Caco-2 (cell line): ENCODE measurements at regions not wholly inside any gene's neighbourhood (a gene's known extent, or its start where the extent isn't known, plus 50 kb on each side); places are given as distances from the start of the nearest gene placed in this dataset.

Experiments
- BruUV-seq: library from RNA; stranded (reverse); fragments of 400-500 nt; replicated peaks from 2 replicates; lab custom pipeline; 2021; lab: Mats Ljungman, UMichigan
- CTCF ChIA-PET: fragments of 300-600 bp; sonication (Branson Sonifier 250); formaldehyde crosslinking; loops from one replicate; lab custom pipeline; 2022; ENCODE audit warnings: antibody characterized with exemption; lab: Charles Lee
- POLR2A ChIA-PET: fragments of 300-600 bp; sonication (Branson Sonifier 250); formaldehyde crosslinking; loops from one replicate; lab custom pipeline; 2022; ENCODE audit warnings: antibody characterized with exemption; lab: Charles Lee
- DNase-seq, 2 experiments: peaks; one replicate each; pipeline versions ENCODE4 v3.0.0 to v3.0.0-alpha.2; 2020 to 2022
- H3K27me3 ChIP-seq: replicated peaks from 2 replicates; pipeline ENCODE4 v1.6.0; 2011; ENCODE audit warnings: low read length; ENCODE audit not compliant: control insufficient read depth, insufficient read depth
- H3K36me3 ChIP-seq: 2 replicates; pipeline ENCODE4 v1.5.1; 2011; ENCODE audit warnings: low read length; ENCODE audit not compliant: control insufficient read depth, insufficient read depth
- H3K4me1 ChIP-seq: fragments of 250-450 bp; sonication (Bioruptor Pico); 2 replicates; pipeline ENCODE4 v1.5.1; 2020; ENCODE audit warnings: mild to moderate bottlenecking
- H3K4me3 ChIP-seq: 2 replicates; pipeline ENCODE4 v1.5.1; 2011; ENCODE audit warnings: low read depth, mild to moderate bottlenecking, control low read depth, low read length
- H3K9me3 ChIP-seq: fragments of 250-450 bp; sonication (Bioruptor Pico); 2 replicates; pipeline ENCODE4 v1.5.1; 2020; ENCODE audit warnings: mild to moderate bottlenecking, moderate library complexity
- H3K27ac Mint-ChIP-seq: one replicate; pipeline ENCODE4 v1.8.0; 2022; ENCODE audit warnings: mixed read lengths; ENCODE audit not compliant: unreplicated experiment
- H3K27me3 Mint-ChIP-seq: one replicate; pipeline ENCODE4 v1.8.0; 2022; ENCODE audit warnings: mixed read lengths; ENCODE audit not compliant: insufficient read depth, unreplicated experiment
- H3K36me3 Mint-ChIP-seq: one replicate; pipeline ENCODE4 v1.8.0; 2022; ENCODE audit warnings: mild to moderate bottlenecking, mixed read lengths; ENCODE audit not compliant: insufficient read depth, unreplicated experiment
- H3K4me1 Mint-ChIP-seq: one replicate; pipeline ENCODE4 v1.8.0; 2022; ENCODE audit warnings: low read depth, mixed read lengths; ENCODE audit not compliant: unreplicated experiment
- H3K4me3 Mint-ChIP-seq: one replicate; pipeline ENCODE4 v1.8.0; 2022; ENCODE audit warnings: mild to moderate bottlenecking, moderate library complexity, mixed read lengths; ENCODE audit not compliant: unreplicated experiment
- H3K9me3 Mint-ChIP-seq: one replicate; pipeline ENCODE4 v1.8.0; 2022; ENCODE audit warnings: mixed read lengths; ENCODE audit not compliant: unreplicated experiment
- intact Hi-C: fragments of 100-400 bp; cut with micrococcal nuclease; formaldehyde crosslinking; loops from one replicate; pipeline ENCODE4 v1.10.0; 2022; ENCODE audit not compliant: unreplicated experiment
- TF ChIP-seq, protein P1 (sequence below), 2 experiments: fragments of 200-600 bp in 1 of 2; IDR thresholded peaks; 1 replicate in 1 of 2; 2 replicates in 1 of 2; pipeline versions ENCODE4 v1.5.1 to v1.8.0; 2011 to 2022; ENCODE audit warnings: antibody characterized with exemption in 1 of 2, control low read depth in 1 of 2, inconsistent platforms in 1 of 2, low read depth in 1 of 2, low read length in 1 of 2, mild to moderate bottlenecking in 1 of 2, moderate library complexity in 1 of 2; ENCODE audit not compliant: insufficient read depth in 1 of 2, severe bottlenecking in 1 of 2, unreplicated experiment in 1 of 2

DNA sequence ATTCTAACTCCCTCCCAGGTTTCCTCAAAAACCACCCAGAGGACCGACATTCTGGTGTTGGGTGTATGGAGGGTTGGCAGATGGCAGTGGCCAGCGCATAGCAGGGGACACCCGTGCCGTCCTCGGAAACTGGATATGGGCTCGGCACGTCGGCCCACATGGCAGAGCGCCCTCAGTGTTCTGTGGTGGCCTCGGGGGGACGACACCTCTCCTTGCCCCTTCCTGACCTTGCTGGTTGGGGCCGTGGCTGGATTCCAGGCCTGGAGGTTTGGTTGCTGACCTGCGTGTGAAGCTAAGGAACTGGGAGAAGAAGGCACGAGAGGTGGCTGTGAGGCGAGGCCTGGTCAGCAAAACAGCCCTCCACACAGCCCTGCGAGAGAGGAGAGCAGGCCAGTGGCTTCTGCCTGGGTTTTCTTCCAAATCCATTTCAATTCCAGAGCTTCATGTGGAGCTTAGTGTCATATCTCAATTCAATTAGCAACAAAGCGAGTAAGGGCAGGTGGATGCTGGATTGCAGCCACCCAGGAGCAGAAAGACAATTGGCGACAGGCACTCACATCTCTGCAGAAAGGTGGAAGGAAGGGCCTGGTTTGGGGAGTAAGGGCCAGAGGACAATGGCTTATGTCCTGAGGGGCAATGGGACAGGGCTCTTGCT, 478.4 kb downstream of the BRD1 start:
- intact Hi-C loops, result no loop called here
- Mint-ChIP-seq H3K4me1 (no peaks in the 10 kb centered on the region), H3K27ac (no peak overlapping the region), H3K4me3 (no peak overlapping the region), H3K9me3 (no peaks in the 10 kb centered on the region), H3K27me3 (peaks cover 37% of the 10 kb centered on the region), H3K36me3 (no peaks in the 10 kb centered on the region)
- TF ChIP-seq, protein P1, sequence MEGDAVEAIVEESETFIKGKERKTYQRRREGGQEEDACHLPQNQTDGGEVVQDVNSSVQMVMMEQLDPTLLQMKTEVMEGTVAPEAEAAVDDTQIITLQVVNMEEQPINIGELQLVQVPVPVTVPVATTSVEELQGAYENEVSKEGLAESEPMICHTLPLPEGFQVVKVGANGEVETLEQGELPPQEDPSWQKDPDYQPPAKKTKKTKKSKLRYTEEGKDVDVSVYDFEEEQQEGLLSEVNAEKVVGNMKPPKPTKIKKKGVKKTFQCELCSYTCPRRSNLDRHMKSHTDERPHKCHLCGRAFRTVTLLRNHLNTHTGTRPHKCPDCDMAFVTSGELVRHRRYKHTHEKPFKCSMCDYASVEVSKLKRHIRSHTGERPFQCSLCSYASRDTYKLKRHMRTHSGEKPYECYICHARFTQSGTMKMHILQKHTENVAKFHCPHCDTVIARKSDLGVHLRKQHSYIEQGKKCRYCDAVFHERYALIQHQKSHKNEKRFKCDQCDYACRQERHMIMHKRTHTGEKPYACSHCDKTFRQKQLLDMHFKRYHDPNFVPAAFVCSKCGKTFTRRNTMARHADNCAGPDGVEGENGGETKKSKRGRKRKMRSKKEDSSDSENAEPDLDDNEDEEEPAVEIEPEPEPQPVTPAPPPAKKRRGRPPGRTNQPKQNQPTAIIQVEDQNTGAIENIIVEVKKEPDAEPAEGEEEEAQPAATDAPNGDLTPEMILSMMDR (IDR thresholded peaks at IDR 0.05; ENCODE audit: insufficient read depth in 1 of 2, low read depth in 1 of 2, low read length in 1 of 2, severe bottlenecking in 1 of 2, unreplicated experiment in 1 of 2), result no peak
- BruUV-seq, result no TSS peak
- H3K4me1 ChIP-seq, result no peaks in the 10 kb centered on the region
- no peaks in the 10 kb centered on the region for H3K36me3 ChIP-seq
- no peaks in the 10 kb centered on the region; the same call in 1 of the 2 replicates for H3K27me3 ChIP-seq
- ChIA-PET CTCF (no interaction called here), POLR2A (no interaction called here)
- H3K9me3 ChIP-seq, result no peaks in the 10 kb centered on the region
- no peak overlapping the region for H3K4me3 ChIP-seq
- DNase-seq, result no peak

DNA sequence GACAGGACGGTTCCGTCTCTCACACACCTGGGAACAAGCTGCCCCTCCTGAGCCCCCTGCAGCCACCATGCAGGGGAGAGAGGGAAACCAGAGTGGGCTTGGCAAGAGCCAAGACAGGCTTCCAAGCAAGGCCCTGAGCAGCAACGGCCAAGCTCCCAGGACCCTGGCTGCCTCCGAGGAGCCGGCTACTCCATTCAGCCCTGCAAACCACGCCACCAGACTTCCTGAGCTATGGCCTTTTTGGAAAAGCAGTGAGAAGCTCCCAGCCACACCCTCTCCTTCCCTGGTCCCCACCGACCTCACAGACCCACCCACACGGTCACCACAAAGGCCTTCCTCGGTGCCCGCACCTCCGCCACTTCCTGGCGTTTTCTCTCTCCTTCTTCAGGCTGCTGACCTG, 479.0 kb downstream of the BRD1 start:
- no peak for DNase-seq
- H3K4me3 Mint-ChIP-seq, result no peak overlapping the region
- peaks cover 37% of the 10 kb centered on the region for H3K27me3 Mint-ChIP-seq
- intact Hi-C loops, result no loop called here
- no peaks in the 10 kb centered on the region for H3K9me3 Mint-ChIP-seq
- no peaks in the 10 kb centered on the region for H3K36me3 Mint-ChIP-seq
- no peaks in the 10 kb centered on the region for H3K4me1 ChIP-seq
- POLR2A ChIA-PET, result no interaction called here
- no peaks in the 10 kb centered on the region for H3K4me1 Mint-ChIP-seq
- CTCF ChIA-PET, result no interaction called here
- BruUV-seq, result no TSS peak
- no peak overlapping the region for H3K4me3 ChIP-seq
- no peaks in the 10 kb centered on the region for H3K9me3 ChIP-seq
- H3K27ac Mint-ChIP-seq, result no peak overlapping the region
- no peaks in the 10 kb centered on the region; the same call in 1 of the 2 replicates for H3K27me3 ChIP-seq
- TF ChIP-seq, protein P1 (IDR thresholded peaks at IDR 0.05; ENCODE audit: insufficient read depth in 1 of 2, low read depth in 1 of 2, low read length in 1 of 2, severe bottlenecking in 1 of 2, unreplicated experiment in 1 of 2), result no peak
- H3K36me3 ChIP-seq, result no peaks in the 10 kb centered on the region

DNA sequence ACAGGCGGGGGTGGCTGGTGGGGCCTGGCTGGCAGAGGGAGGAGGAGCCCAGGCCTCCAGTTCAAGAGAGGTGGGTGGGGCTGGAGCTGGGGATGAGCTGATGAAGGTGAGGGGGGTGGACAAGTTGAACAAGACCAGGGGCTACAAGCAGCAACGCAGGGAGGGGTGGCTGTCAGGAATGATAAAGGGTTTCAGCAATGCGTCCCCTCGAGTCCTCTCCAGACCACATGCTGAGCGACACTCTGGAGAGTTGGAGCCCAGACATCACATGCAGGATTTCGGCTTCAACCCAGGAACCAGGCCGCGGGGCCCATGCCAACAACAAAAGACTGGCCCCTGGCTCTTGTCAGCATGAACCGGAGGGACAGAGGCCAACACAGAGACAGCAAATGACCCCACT, 480.3 kb downstream of the BRD1 start:
- BruUV-seq, result no TSS peak
- H3K4me1 Mint-ChIP-seq, result no peaks in the 10 kb centered on the region
- intact Hi-C loops, result no loop called here
- DNase-seq, result no peak
- Histone ChIP-seq H3K36me3 (no peaks in the 10 kb centered on the region), H3K4me1 (no peaks in the 10 kb centered on the region), H3K4me3 (no peak overlapping the region), H3K27me3 (no peaks in the 10 kb centered on the region; the same call in 1 of the 2 replicates), H3K9me3 (no peaks in the 10 kb centered on the region)
- peaks cover 35% of the 10 kb centered on the region for H3K27me3 Mint-ChIP-seq
- no peak overlapping the region for H3K4me3 Mint-ChIP-seq
- POLR2A ChIA-PET, result no interaction called here
- TF ChIP-seq, protein P1 (IDR thresholded peaks at IDR 0.05; ENCODE audit: insufficient read depth in 1 of 2, low read depth in 1 of 2, low read length in 1 of 2, severe bottlenecking in 1 of 2, unreplicated experiment in 1 of 2), result no peak
- H3K36me3 Mint-ChIP-seq, result no peaks in the 10 kb centered on the region
- no peaks in the 10 kb centered on the region for H3K9me3 Mint-ChIP-seq
- CTCF ChIA-PET, result no interaction called here
- no peak overlapping the region for H3K27ac Mint-ChIP-seq
